ENCODE measurements at regions not wholly inside any gene's neighbourhood (a gene's known extent, or its start where the extent isn't known, plus 50 kb on each side); places are given as distances from the start of the nearest gene placed in this dataset.

DNA sequence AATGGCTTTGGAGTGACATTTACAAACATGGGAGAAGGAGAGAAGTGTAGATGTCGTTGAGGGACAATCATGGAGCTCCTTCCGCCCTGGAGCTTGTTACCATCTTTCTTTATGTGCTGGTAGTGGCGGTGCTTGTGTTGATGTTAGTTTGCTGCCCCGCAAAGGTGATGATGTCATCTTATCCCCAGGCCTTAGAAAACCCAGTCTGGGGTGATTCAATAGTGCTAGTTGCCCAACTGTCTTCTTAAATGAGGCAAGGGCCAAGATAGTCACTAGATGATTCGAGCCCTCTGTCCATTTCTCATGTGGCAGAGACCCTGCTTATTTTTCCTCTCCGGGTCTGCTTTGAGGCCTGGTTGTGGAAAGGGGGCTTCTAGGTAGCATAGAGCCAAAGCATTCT, 277.4 kb downstream of the CCSER2 start:
- 75 to 79% methylated on average over 6 of the region's 6 CpGs for WGBS, 2 donors
- intact Hi-C loops (cut with DNase I): no loop called here
- H3K36me3 ChIP-seq: no peaks in the 10 kb centered on the region
- H3K4me3 ChIP-seq: no peak overlapping the region
- no peak for DNase-seq
- no peaks in the 10 kb centered on the region for H3K9me3 ChIP-seq
- H3K4me1 ChIP-seq: no peaks in the 10 kb centered on the region
- TF ChIP-seq, protein P1, sequence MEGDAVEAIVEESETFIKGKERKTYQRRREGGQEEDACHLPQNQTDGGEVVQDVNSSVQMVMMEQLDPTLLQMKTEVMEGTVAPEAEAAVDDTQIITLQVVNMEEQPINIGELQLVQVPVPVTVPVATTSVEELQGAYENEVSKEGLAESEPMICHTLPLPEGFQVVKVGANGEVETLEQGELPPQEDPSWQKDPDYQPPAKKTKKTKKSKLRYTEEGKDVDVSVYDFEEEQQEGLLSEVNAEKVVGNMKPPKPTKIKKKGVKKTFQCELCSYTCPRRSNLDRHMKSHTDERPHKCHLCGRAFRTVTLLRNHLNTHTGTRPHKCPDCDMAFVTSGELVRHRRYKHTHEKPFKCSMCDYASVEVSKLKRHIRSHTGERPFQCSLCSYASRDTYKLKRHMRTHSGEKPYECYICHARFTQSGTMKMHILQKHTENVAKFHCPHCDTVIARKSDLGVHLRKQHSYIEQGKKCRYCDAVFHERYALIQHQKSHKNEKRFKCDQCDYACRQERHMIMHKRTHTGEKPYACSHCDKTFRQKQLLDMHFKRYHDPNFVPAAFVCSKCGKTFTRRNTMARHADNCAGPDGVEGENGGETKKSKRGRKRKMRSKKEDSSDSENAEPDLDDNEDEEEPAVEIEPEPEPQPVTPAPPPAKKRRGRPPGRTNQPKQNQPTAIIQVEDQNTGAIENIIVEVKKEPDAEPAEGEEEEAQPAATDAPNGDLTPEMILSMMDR (IDR thresholded peaks at IDR 0.05): no peak
- TF ChIP-seq POLR2A (IDR thresholded peaks at IDR 0.05): no peak
- peaks cover 0 to 9% (median 0%) of the 10 kb centered on the region in 4 donors for H3K27me3 ChIP-seq
- no peak overlapping the region for H3K27ac ChIP-seq

DNA sequence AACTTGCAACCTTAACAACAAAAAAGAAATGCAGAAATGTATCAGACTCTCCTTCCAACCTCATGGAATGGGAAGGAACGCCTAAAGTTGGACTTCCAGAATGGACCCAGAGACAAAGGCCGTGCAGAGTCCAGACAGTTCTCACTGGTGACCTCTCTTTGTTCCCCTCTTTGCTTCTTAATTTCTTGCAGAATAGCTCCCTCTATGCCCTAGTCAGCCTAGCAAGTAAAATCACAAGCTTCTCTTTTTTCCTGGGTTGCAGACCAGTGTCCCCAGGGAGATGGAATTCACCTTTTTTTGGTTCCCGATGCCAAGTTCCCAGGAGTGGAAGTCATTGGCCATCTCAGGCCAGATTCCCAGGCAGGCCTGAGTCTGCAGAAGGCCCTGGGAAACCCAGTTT, 278.0 kb downstream of the CCSER2 start:
- intact Hi-C loops (cut with DNase I): no loop called here
- H3K9me3 ChIP-seq: no peaks in the 10 kb centered on the region
- H3K27ac ChIP-seq: no peak overlapping the region
- 55 to 72% methylated on average over 3 of the region's 3 CpGs for WGBS, 2 donors
- DNase-seq: no peak
- H3K27me3 ChIP-seq: peaks cover 0 to 9% (median 0%) of the 10 kb centered on the region in 4 donors
- no peak overlapping the region for H3K4me3 ChIP-seq
- TF ChIP-seq POLR2A (IDR thresholded peaks at IDR 0.05): no peak
- TF ChIP-seq, protein P1 (IDR thresholded peaks at IDR 0.05): no peak
- no peaks in the 10 kb centered on the region for H3K4me1 ChIP-seq
- no peaks in the 10 kb centered on the region for H3K36me3 ChIP-seq

DNA sequence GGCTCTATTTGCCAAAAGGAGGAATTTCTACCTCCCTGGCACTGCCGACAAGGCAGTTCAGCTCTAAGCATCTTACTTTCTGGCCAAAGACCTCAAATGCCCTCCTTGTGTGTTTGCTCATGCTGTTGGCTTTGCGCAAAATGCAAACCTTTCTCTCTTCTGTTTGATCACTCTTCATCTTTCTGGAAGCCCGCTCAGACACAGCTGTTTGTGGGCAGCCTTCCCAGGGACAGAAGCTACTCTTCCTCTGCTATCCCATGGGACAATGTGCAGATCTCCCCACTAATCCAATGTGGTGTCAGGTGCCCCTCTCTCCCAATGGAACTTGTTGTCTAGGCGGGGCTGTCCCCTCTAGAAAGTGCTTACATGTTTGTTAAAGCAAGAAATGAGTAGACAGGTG, 278.7 kb downstream of the CCSER2 start:
- Histone ChIP-seq H3K9me3 (no peaks in the 10 kb centered on the region), H3K27ac (no peak overlapping the region), H3K27me3 (peaks cover 0 to 9% (median 0%) of the 10 kb centered on the region in 4 donors), H3K4me1 (no peaks in the 10 kb centered on the region), H3K4me3 (no peak overlapping the region), H3K36me3 (no peaks in the 10 kb centered on the region)
- TF ChIP-seq, protein P1 (IDR thresholded peaks at IDR 0.05): no peak
- TF ChIP-seq POLR2A (IDR thresholded peaks at IDR 0.05): no peak
- intact Hi-C loops (cut with DNase I): no loop called here
- no peak for DNase-seq
- 80 to 86% methylated on average over 3 to 4 of the region's 4 CpGs for WGBS, 2 donors

DNA sequence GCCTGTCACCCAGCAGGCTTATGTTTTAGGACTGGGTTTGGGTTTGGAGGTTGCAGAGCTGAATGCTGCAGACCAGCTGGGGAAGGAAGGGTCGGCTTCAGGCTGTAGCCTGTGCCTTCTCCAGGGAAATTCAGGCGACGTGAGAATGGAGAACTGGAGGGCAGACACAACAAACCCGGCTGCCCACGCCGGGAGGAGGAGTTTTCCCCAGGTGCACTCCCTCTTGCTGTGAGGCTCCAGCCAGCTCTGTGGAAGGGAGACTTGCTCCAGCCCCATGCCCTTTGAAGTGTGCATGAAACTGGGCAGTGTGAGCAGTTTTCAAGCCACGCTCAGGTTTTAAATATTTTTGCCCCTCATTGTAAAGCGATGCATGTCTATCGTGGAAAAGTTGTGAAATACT, 279.1 kb downstream of the CCSER2 start:
- Histone ChIP-seq H3K27me3 (peaks cover 0 to 9% (median 0%) of the 10 kb centered on the region in 4 donors), H3K4me3 (no peak overlapping the region), H3K9me3 (no peaks in the 10 kb centered on the region), H3K4me1 (no peaks in the 10 kb centered on the region), H3K27ac (no peak overlapping the region), H3K36me3 (no peaks in the 10 kb centered on the region)
- DNase-seq: no peak
- WGBS, 2 donors: 44 to 63% methylated on average over 3 to 8 of the region's 9 CpGs
- no peak for TF ChIP-seq POLR2A (IDR thresholded peaks at IDR 0.05)
- TF ChIP-seq, protein P1 (IDR thresholded peaks at IDR 0.05): no peak
- intact Hi-C loops (cut with DNase I): no loop called here

DNA sequence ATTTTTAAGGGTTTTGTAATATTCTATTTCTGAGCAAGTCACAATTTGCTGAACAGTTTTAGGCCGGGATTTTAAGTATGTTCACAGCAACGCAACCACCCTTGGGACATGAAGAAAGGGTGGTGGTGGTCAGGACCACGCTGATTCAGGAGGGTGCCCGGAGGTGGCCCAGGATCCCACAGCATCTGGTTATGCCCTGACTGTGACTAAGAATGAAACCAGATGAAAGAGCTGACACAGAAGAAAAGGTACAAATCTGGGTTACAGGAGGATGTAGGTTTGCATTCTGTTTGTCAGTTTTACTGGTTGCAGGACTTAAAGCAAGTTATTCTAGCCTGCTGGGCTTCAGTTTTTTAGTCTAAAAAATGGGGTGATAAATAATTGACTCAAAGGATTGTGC, 279.7 kb downstream of the CCSER2 start:
- H3K36me3 ChIP-seq: no peaks in the 10 kb centered on the region
- TF ChIP-seq, protein P1 (IDR thresholded peaks at IDR 0.05): no peak
- DNase-seq: no peak
- 47 to 74% methylated on average over 3 to 4 of the region's 4 CpGs for WGBS, 2 donors
- peaks cover 0 to 9% (median 0%) of the 10 kb centered on the region in 4 donors for H3K27me3 ChIP-seq
- intact Hi-C loops (cut with DNase I): no loop called here
- H3K9me3 ChIP-seq: no peaks in the 10 kb centered on the region
- H3K4me1 ChIP-seq: no peaks in the 10 kb centered on the region
- no peak overlapping the region for H3K27ac ChIP-seq
- no peak overlapping the region for H3K4me3 ChIP-seq
